T-helper 1 cell treated with Interleukin-12 subunit alpha and Interleukin-12 subunit beta and Interleukin-4 antibody, amounts not matched to agents 30 μg/mL and 1 μg/mL, for 36 hours (primary cell): ENCODE measurements at regions not wholly inside any gene's neighbourhood (a gene's known extent, or its start where the extent isn't known, plus 50 kb on each side); places are given as distances from the start of the nearest gene placed in this dataset.
"Not testable (repeated sequence)": the region's sequence is repeated elsewhere in the genome, so short reads cannot be mapped to it uniquely, and the experiment has no call there.

Experiments used
- H3K27ac Mint-ChIP-seq: one replicate; pipeline ENCODE4 v1.8.0; 2021; ENCODE audit warnings: mild to moderate bottlenecking, mixed read lengths
- H3K27me3 Mint-ChIP-seq: one replicate; pipeline ENCODE4 v1.8.0; 2021; ENCODE audit warnings: low read depth, mixed read lengths
- H3K36me3 Mint-ChIP-seq: one replicate; pipeline ENCODE4 v1.8.0; 2021; ENCODE audit warnings: low read depth, mixed read lengths
- H3K4me1 Mint-ChIP-seq: one replicate; pipeline ENCODE4 v1.8.0; 2021; ENCODE audit warnings: low read depth, mixed read lengths
- H3K4me3 Mint-ChIP-seq: one replicate; pipeline ENCODE4 v1.8.0; 2021; ENCODE audit warnings: mild to moderate bottlenecking, moderate library complexity, mixed read lengths
- H3K9me3 Mint-ChIP-seq: one replicate; pipeline ENCODE4 v1.8.0; 2021; ENCODE audit warnings: mixed read lengths

DNA sequence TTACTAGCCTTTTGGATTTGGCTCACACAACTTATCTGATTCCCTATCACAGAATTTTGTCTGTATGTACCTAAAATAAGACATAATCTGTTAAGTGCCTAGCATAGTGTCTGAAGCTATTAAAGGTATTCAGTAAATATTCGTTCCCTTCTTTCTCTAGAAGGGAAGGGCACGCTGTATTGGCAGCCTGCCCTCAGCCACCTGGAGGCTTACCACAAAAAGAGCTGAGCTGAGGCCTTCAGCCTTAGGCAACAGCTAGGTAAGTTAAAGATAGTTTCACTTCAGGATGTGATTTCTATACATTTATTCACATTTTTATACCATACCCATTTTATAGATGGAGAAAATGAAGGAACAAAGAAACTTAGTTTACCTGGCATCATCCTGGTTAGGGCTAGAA is 400.0 kb upstream of the LCORL start:
- Mint-ChIP-seq H3K9me3 (peaks cover 5% of the 10 kb centered on the region), H3K4me3 (no peak overlapping the region), H3K27ac (no peak overlapping the region), H3K36me3 (no peaks in the 10 kb centered on the region), H3K4me1 (no peaks in the 10 kb centered on the region), H3K27me3 (no peaks in the 10 kb centered on the region)

DNA sequence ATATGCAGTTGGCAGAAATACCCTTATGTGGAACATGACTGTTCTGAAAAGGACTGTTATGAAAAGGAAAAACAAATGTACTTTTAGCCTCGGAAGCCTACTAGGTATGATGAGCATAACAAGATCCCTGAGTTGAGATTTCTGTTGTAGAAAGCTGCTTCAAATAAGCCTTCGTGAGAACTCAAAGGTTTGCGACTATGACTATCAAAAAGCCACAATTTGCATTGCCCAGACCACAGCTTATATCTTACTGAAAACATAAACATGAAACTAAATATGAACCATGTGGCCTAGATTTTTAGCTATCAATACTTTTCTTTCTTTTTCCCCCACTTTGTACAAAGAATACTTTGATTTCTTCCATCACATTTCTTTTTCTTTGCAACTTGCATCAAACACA is 398.2 kb upstream of the LCORL start:
- Mint-ChIP-seq H3K27me3 (no peaks in the 10 kb centered on the region), H3K4me1 (no peaks in the 10 kb centered on the region), H3K4me3 (no peak overlapping the region), H3K36me3 (no peaks in the 10 kb centered on the region), H3K27ac (no peak overlapping the region), H3K9me3 (peaks cover 5% of the 10 kb centered on the region)

DNA sequence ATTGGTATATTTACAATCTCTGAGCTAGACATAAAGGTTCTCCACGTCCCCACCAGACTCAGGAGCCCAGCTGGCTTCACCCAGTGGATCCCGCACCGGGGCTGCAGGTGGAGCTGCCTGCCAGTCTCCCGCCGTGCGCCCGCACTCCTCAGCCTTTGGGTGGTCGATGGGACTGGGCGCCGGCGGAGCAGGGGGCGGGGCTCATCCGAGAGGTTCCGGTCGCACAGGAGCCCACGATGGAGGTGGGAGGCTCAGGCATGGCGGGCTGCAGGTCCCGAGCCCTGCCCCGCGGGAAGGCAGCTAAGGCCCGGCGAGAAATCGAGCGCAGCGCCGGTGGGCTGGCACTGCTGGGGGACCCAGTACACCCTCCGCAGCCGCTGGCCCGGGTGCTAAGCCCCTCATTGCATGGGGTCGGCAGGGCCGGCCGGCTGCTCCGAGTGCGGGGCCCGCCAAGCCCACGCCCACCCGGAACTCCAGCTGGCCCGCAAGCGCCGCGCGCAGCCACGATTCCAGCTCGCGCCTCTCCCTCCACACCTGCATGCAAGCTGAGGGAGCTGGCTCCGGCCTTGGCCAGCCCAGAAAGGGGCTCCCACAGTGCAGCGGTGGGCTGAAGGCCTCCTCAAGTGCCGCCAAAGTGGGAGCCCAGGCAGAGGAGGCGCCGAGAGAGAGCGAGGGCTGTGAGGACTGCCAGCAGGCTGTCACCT is 396.8 kb upstream of the LCORL start:
- not testable (repeated sequence) for H3K9me3 Mint-ChIP-seq, H3K36me3 Mint-ChIP-seq, H3K4me3 Mint-ChIP-seq, H3K27ac Mint-ChIP-seq, H3K4me1 Mint-ChIP-seq, H3K27me3 Mint-ChIP-seq

DNA sequence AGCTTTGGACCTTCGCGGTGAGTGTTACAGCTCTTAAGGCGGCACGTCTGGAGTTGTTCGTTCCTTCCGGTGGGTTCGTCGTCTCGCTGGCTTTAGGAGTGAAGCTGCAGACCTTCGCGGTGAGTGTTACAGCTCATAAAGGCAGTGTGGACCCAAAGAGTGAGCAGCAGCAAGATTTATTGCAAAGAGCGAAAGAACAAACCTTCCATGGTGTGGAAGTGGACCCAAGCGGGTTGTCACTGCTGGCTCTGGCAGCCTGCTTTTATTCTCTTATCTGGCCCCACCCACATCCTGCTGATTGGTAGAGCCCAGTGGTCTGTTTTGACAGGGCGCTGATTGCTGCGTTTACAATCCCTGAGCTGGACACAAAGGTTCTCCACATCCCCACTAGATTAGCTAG is 396.1 kb upstream of the LCORL start:
- H3K36me3 Mint-ChIP-seq, H3K27me3 Mint-ChIP-seq, H3K4me1 Mint-ChIP-seq, H3K9me3 Mint-ChIP-seq, H3K27ac Mint-ChIP-seq, H3K4me3 Mint-ChIP-seq: not testable (repeated sequence)

DNA sequence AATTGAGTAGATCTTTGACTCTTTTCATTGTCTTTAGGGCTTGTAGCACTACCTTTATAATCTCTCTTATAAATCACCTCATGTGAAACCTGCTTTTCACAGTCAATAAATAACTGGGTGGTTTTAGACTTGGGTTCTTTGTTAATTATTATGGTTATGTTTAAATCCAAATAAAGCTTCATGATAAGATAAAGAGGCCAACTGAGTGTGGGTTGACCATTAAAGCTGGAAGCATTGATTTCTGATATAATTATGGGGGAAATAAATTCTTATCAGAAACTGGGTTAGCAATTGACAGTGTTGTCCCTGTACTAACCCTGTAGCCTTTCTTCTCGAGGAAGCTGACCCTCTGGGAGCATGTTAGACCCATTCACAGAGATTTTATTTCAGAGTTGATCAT is 384.7 kb upstream of the LCORL start:
- H3K36me3 Mint-ChIP-seq, result no peaks in the 10 kb centered on the region
- no peaks in the 10 kb centered on the region for H3K27me3 Mint-ChIP-seq
- H3K27ac Mint-ChIP-seq, result no peak overlapping the region
- no peaks in the 10 kb centered on the region for H3K9me3 Mint-ChIP-seq
- H3K4me3 Mint-ChIP-seq, result no peak overlapping the region
- H3K4me1 Mint-ChIP-seq, result no peaks in the 10 kb centered on the region

DNA sequence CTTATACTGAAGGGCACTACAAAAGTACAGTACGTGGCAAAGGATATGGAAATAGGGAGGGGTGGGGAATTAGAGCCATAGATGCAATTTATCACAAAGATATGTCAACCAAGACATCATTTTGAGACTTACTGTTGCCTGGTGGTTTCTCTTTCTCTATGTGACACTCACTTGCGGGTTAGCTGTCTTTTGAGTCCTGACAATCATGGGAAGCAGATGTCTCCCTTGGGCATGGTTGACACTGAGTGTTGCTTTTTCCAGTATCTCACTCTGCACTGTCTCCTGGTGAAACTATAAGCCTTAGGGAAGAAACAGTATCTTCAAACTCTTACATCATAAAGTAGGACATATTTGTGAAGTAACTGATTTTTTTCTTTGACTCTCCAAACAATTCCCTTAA is 383.5 kb upstream of the LCORL start:
- no peaks in the 10 kb centered on the region for H3K36me3 Mint-ChIP-seq
- no peak overlapping the region for H3K4me3 Mint-ChIP-seq
- no peaks in the 10 kb centered on the region for H3K27me3 Mint-ChIP-seq
- H3K27ac Mint-ChIP-seq, result no peak overlapping the region
- H3K4me1 Mint-ChIP-seq, result no peaks in the 10 kb centered on the region
- no peaks in the 10 kb centered on the region for H3K9me3 Mint-ChIP-seq

DNA sequence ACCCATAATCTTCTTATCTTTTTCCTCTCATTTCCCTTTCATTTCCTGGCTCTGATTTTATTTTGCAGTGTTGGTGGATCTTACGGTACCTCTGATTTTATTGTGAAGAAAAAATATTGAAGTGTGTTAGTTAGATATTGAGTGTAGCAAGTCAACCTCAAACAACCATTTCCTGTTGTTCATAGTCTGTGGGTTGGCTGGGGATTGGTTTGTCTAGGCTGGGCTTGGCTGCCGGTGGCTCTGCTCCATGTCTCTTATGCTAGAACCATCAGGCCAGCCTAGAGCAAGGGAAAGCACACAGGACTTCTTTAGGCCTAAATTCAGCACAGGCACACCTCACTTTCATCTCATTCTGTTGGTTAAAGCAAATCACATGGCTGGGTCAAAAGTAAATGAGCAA is 383.1 kb upstream of the LCORL start:
- Mint-ChIP-seq H3K4me3 (no peak overlapping the region), H3K4me1 (no peaks in the 10 kb centered on the region), H3K27ac (no peak overlapping the region), H3K27me3 (no peaks in the 10 kb centered on the region), H3K9me3 (no peaks in the 10 kb centered on the region), H3K36me3 (no peaks in the 10 kb centered on the region)

DNA sequence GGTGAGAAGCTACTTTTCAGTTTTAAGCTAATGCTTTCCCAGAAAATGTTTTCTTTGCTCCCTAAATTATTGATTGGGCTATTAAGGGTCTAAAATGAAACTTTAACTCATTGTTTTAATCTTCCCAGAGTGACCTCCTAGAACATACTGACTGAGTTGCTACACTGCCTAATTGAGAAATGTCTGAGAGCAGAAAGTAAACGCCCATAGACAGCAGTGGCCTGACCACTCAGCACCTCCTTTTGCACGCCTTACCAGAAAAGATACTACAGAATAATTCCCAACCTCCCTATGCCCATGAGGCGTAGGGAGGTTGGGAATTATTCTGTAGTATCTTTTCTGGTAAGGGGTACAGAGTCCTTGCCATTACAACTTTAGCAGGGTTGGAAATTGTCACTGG is 381.8 kb upstream of the LCORL start:
- no peaks in the 10 kb centered on the region for H3K9me3 Mint-ChIP-seq
- no peaks in the 10 kb centered on the region for H3K27me3 Mint-ChIP-seq
- no peak overlapping the region for H3K4me3 Mint-ChIP-seq
- no peak overlapping the region for H3K27ac Mint-ChIP-seq
- H3K4me1 Mint-ChIP-seq, result no peaks in the 10 kb centered on the region
- no peaks in the 10 kb centered on the region for H3K36me3 Mint-ChIP-seq

DNA sequence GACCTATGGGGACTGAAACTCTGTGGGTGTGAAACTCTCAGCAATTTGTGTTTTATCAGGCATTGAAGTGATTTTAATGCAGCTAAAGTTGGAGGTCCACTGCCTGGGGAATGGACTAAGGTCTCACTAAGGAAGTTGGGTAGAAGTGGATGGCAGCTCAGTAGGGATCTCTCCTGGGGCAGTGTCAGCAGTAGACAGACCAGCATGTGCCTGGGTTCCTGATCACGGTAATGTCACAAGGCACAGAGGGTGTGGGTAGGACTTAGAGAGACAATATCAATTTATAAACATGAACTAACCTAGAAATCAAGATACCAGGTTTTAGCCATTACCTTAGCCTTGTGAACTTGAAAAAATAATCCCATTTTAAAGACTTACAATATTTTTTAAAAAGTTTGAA is 380.3 kb upstream of the LCORL start:
- H3K4me1 Mint-ChIP-seq, result no peaks in the 10 kb centered on the region
- no peak overlapping the region for H3K4me3 Mint-ChIP-seq
- H3K9me3 Mint-ChIP-seq, result no peaks in the 10 kb centered on the region

DNA sequence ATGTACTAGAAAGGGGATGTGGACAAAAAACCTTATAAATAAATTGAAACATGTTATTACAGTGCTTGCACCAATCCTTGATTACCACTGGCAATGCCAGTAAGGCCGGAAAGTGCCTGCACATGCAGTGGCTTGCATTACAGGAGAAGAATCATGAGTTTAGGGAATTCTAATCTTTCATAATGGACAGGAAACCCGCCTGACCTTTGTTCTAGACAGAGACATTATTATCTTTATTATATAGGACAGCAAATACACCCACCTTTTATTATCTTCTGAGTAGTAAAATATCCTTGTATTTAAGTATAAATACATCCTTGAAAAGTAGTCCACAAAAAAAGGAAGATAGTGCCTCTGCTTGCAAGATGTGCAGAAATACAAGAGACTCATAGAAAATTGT is 379.9 kb upstream of the LCORL start:
- H3K36me3 Mint-ChIP-seq, result no peaks in the 10 kb centered on the region
- H3K27ac Mint-ChIP-seq, result no peak overlapping the region
- no peaks in the 10 kb centered on the region for H3K9me3 Mint-ChIP-seq
- no peaks in the 10 kb centered on the region for H3K27me3 Mint-ChIP-seq
- no peaks in the 10 kb centered on the region for H3K4me1 Mint-ChIP-seq
- H3K4me3 Mint-ChIP-seq, result no peak overlapping the region

More for the DNA sequence above, 380.3 kb upstream of the LCORL start:
- no peaks in the 10 kb centered on the region for H3K36me3 Mint-ChIP-seq
- H3K27ac Mint-ChIP-seq, result no peak overlapping the region
- H3K27me3 Mint-ChIP-seq, result no peaks in the 10 kb centered on the region

DNA sequence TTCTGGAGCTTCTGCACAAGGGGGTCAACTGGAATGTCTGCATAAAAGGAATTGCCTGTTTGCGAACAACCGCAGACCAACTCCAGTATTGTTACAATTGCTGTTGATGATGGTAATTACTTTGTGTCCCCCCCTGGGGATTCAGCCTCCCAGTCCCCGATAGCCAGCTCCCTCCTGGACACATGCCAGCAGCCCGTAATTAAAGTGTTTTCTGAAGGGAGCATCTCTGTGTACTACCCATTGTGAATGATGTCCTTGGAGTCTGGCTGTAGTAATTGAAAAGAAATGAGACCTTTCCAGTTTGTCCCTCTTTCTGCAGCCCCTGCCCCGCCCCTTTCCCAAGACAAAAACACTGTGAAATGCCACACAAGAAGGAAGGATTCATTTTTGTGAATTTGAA is 377.1 kb upstream of the LCORL start:
- no peak overlapping the region for H3K27ac Mint-ChIP-seq
- H3K9me3 Mint-ChIP-seq, result no peaks in the 10 kb centered on the region
- H3K27me3 Mint-ChIP-seq, result no peaks in the 10 kb centered on the region
- H3K4me3 Mint-ChIP-seq, result no peak overlapping the region
- H3K4me1 Mint-ChIP-seq, result no peaks in the 10 kb centered on the region
- no peaks in the 10 kb centered on the region for H3K36me3 Mint-ChIP-seq

DNA sequence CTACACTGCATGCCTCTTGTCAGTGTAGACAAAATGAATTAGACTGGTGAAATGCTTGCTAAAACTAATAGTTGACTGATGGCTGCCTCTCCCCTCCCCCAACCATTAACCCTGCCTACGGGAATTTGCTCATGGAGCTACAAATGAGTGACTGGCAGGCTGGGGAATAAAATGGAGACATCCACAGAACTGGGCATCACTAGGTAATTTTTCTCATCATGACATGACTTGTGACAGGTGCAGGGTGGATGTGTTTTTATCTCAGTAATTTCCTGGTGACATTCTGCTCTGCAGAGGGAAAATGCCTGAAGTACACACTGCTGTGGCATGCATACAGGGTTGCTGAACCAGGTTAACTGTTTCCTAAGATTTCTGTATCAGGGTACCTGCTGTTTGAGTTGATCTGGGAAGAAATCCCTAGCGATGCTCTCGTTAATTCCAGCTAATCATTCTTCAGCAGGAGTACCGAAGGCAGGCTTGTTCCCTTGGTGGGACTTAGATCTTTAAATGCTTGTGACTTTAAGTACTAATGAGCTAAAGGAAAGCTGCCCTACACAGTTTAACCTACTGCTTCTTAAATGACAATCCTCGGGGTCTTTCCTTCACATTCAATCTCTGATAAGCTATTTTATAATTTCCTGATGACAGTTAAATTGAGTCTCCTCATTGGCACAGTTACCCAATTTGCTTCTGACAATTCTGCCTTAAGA is 376.3 kb upstream of the LCORL start:
- Mint-ChIP-seq H3K9me3 (no peaks in the 10 kb centered on the region), H3K36me3 (no peaks in the 10 kb centered on the region), H3K27me3 (no peaks in the 10 kb centered on the region), H3K4me1 (no peaks in the 10 kb centered on the region), H3K27ac (no peak overlapping the region), H3K4me3 (no peak overlapping the region)

DNA sequence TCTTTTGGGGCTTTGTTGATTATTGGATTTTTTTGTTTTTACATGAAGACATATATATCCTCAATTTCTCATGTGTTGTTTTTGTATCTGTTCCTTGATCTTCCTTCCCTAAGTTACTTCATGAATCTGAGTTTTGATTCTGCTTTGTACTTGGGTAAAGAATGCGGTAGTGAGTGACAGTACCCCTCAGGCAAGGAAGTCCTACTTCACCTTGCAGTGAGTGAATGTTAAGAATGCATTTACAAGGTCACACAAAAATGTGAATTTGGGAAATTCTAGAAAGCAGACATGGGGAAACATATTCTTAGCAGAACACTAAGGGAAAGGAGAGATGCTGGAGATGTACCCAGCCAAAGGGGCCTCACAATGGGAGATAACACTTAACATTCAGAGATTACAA is 373.1 kb upstream of the LCORL start:
- H3K36me3 Mint-ChIP-seq, result no peaks in the 10 kb centered on the region
- H3K4me1 Mint-ChIP-seq, result no peaks in the 10 kb centered on the region
- no peak overlapping the region for H3K4me3 Mint-ChIP-seq
- no peaks in the 10 kb centered on the region for H3K27me3 Mint-ChIP-seq
- no peak overlapping the region for H3K27ac Mint-ChIP-seq
- no peaks in the 10 kb centered on the region for H3K9me3 Mint-ChIP-seq

DNA sequence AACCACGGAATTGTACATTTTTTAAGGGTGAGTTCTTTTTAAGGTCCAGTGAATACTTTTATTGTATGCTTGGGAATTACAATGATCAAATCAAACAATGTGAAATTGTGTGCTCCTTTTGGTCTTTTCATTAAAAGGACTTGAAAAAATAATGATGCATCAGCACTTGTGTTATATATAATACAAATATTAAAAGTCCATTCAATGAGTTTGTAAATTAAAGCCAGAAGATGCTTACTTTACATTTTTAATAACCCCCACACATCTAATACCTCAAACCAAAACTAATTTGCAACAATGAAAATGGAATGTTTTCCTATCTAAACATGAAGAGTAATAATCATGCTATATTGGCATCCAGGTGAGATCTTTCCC is 369.8 kb upstream of the LCORL start:
- Mint-ChIP-seq H3K9me3 (no peaks in the 10 kb centered on the region), H3K27ac (no peak overlapping the region), H3K4me3 (no peak overlapping the region), H3K4me1 (no peaks in the 10 kb centered on the region), H3K27me3 (no peaks in the 10 kb centered on the region), H3K36me3 (no peaks in the 10 kb centered on the region)

DNA sequence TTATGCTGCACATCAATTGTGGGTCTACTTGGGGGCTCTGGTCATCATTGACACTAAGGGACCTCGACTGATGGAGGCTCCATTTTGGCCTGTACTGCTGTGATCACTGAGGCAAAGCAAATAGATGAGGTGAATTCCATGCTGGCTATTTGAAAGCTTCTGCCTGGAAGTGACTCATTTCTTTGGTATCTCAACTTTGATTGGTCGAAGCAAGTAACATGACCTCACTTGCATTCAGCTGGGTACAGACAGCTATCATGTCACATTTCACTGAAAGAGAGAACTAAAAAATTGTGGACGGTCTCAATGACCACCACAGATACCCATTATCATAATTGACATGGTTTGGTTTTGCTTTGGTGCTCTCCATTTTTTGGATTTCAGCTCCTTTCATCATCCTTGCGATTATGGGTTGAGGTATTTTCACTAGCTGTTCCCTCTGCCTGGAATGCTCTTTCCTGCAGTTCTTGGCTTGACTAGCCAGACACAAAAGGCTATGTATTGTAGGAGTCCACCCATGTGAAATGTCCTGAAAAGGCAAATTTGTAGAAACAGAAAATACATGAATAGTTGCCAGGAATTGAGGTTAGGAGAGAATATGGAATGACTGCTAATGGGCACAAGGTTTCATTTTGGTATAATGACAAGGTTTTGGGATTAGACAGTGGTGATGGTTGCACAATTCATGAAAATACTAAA is 369.2 kb upstream of the LCORL start:
- Mint-ChIP-seq H3K9me3 (no peaks in the 10 kb centered on the region), H3K27me3 (no peaks in the 10 kb centered on the region), H3K4me3 (no peak overlapping the region), H3K36me3 (no peaks in the 10 kb centered on the region), H3K4me1 (no peaks in the 10 kb centered on the region), H3K27ac (no peak overlapping the region)
